RWPE2 (cell line): ENCODE measurements at regions not wholly inside any gene's neighbourhood (a gene's known extent, or its start where the extent isn't known, plus 50 kb on each side); places are given as distances from the start of the nearest gene placed in this dataset.

Source experiments
- ATAC-seq: fragments of 200-7000 bp; cut with Tn5 transposase; 3 replicates; pipeline ENCODE4 v1.9.1; 2021; ENCODE audit warnings: low read depth
- DNase-seq: peaks from one replicate; pipeline ENCODE4 v3.0.0-alpha.2; 2020; ENCODE audit warnings: low spot score
- H3K27ac ChIP-seq: fragments of 450-650 bp; 2 replicates; pipeline ENCODE4 v1.5.1; 2017; ENCODE audit warnings: mild to moderate bottlenecking; ENCODE audit not compliant: poor library complexity, severe bottlenecking
- H3K27me3 ChIP-seq: fragments of 250-450 bp; sonication (Bioruptor Pico); 2 replicates; pipeline ENCODE4 v1.5.1; 2021; ENCODE audit warnings: mild to moderate bottlenecking, moderate library complexity; ENCODE audit not compliant: insufficient read depth, poor library complexity, severe bottlenecking
- H3K36me3 ChIP-seq: fragments of 250-450 bp; sonication (Bioruptor Pico); 2 replicates; pipeline ENCODE4 v1.5.1; 2020; ENCODE audit warnings: low read depth, mild to moderate bottlenecking, moderate library complexity
- H3K4me1 ChIP-seq: fragments of 250-450 bp; sonication (Bioruptor Pico); 2 replicates; pipeline ENCODE4 v1.5.1; 2021; ENCODE audit warnings: mild to moderate bottlenecking, moderate library complexity; ENCODE audit not compliant: insufficient read depth, poor library complexity, severe bottlenecking
- H3K4me3 ChIP-seq: fragments of 250-450 bp; sonication (Bioruptor Pico); 2 replicates; pipeline ENCODE4 v1.5.1; 2021; ENCODE audit warnings: mild to moderate bottlenecking, moderate library complexity; ENCODE audit not compliant: severe bottlenecking
- H3K9me3 ChIP-seq: fragments of 250-450 bp; sonication (Bioruptor Pico); 2 replicates; pipeline ENCODE4 v1.5.1; 2021; ENCODE audit warnings: mild to moderate bottlenecking, moderate library complexity; ENCODE audit not compliant: severe bottlenecking
- CTCF ChIP-seq: fragments of 450-650 bp; IDR thresholded peaks from one replicate; pipeline ENCODE4 v1.5.1; 2017; ENCODE audit warnings: mild to moderate bottlenecking, moderate library complexity; ENCODE audit not compliant: poor library complexity, severe bottlenecking

- Histone ChIP-seq H3K9me3 (no peaks in the 10 kb centered on the region), H3K27ac (no peak overlapping the region), H3K4me1 (no peaks in the 10 kb centered on the region), H3K4me3 (no peak overlapping the region), H3K27me3 (no peaks in the 10 kb centered on the region), H3K36me3 (no peaks in the 10 kb centered on the region)
- DNase-seq = no peak
- no peak for TF ChIP-seq CTCF
- ATAC-seq = no peak
Observed at GRCh38 chr4:189445613-189446012, 495.1 kb upstream of the FRG1 start.

GRCh38 chr4:189463734-189464133 lies 476.9 kb upstream of the FRG1 start:
- DNase-seq (no peak), ATAC-seq (no peak)
- Histone ChIP-seq H3K27me3 (no peaks in the 10 kb centered on the region), H3K4me1 (no peaks in the 10 kb centered on the region), H3K27ac (no peak overlapping the region), H3K4me3 (no peak overlapping the region), H3K36me3 (no peaks in the 10 kb centered on the region), H3K9me3 (no peaks in the 10 kb centered on the region)
- no peak for TF ChIP-seq CTCF

- no peak overlapping the region for H3K27ac ChIP-seq
- TF ChIP-seq CTCF = no peak
- ATAC-seq = no peak
- no peak overlapping the region for H3K4me3 ChIP-seq
- no peaks in the 10 kb centered on the region for H3K4me1 ChIP-seq
- DNase-seq = no peak
- H3K9me3 ChIP-seq = no peaks in the 10 kb centered on the region
- H3K36me3 ChIP-seq = no peaks in the 10 kb centered on the region
- H3K27me3 ChIP-seq = no peaks in the 10 kb centered on the region
Observed at GRCh38 chr4:189494407-189494806, 446.3 kb upstream of the FRG1 start.

- H3K27me3 ChIP-seq = no peaks in the 10 kb centered on the region
- H3K4me1 ChIP-seq = no peaks in the 10 kb centered on the region
- no peaks in the 10 kb centered on the region for H3K36me3 ChIP-seq
- no peak overlapping the region for H3K27ac ChIP-seq
- no peak overlapping the region for H3K4me3 ChIP-seq
- H3K9me3 ChIP-seq = no peaks in the 10 kb centered on the region
- no peak for TF ChIP-seq CTCF
- DNase-seq (no peak), ATAC-seq (no peak)
Observed at GRCh38 chr4:189497516-189497915, 443.2 kb upstream of the FRG1 start.

GRCh38 chr4:189497996-189498395 lies 442.7 kb upstream of the FRG1 start:
- Histone ChIP-seq H3K9me3 (no peaks in the 10 kb centered on the region), H3K4me1 (no peaks in the 10 kb centered on the region), H3K36me3 (no peaks in the 10 kb centered on the region), H3K27me3 (no peaks in the 10 kb centered on the region), H3K4me3 (no peak overlapping the region), H3K27ac (no peak overlapping the region)
- no peak for TF ChIP-seq CTCF
- ATAC-seq = no peak
- DNase-seq = no peak
